GM12874 (cell line): ENCODE measurements at regions not wholly inside any gene's neighbourhood (a gene's known extent, or its start where the extent isn't known, plus 50 kb on each side); places are given as distances from the start of the nearest gene placed in this dataset.

Experiments
- CTCF ChIP-seq: IDR thresholded peaks from 2 replicates; pipeline ENCODE4 v1.5.1; 2011; ENCODE audit warnings: low read depth, mild to moderate bottlenecking, control low read depth, low read length, moderate library complexity; ENCODE audit not compliant: insufficient read depth

GRCh38 chr22:47768027-47768426, 1005.6 kb downstream of the TBC1D22A start:
- no peak for TF ChIP-seq CTCF

GRCh38 chr22:47767403-47767802, 1005.0 kb downstream of the TBC1D22A start:
- TF ChIP-seq CTCF: no peak

DNA sequence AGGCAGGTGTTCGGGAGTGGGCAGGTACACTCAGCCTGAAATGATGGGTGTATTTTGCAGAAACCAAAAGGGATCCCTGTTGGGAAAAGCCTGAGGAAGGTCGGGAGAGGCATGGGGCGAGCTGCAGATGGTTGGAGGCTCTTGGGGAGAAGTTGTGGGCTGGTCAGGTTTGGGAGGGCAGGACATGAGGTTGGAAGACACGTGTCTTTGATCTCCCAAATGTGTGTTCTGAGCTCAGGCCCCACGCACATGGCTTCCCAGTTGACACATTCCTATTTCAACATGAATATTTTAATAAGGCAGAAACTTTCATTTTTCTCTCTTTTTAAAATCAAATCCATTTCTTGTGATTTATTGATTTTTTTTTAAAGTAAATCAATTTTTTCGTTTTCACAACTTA, 1003.3 kb downstream of the TBC1D22A start:
- no peak for TF ChIP-seq CTCF

DNA sequence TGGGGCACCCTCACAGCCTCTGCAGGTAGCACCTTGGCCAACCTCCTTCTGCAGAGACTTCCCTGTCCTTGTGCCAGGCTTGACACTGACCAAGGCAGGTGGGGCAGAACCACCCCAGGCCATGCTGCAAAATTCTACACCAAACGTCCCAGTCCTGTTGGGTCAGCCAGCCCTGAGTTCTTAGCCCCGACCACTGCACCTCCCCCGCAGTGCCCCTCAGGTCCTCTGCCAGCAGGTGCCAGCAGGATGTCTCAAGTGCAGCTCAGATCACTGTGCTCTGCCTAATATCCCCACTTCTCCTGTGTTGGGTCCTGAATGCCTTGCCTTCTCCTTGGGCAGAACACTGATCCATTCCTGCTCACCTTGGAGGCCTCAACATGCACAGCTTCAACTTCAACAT, 999.7 kb downstream of the TBC1D22A start:
- TF ChIP-seq CTCF: no peak

- no peak for TF ChIP-seq CTCF
Observed at GRCh38 chr22:47759909-47760308, 997.5 kb downstream of the TBC1D22A start.

DNA sequence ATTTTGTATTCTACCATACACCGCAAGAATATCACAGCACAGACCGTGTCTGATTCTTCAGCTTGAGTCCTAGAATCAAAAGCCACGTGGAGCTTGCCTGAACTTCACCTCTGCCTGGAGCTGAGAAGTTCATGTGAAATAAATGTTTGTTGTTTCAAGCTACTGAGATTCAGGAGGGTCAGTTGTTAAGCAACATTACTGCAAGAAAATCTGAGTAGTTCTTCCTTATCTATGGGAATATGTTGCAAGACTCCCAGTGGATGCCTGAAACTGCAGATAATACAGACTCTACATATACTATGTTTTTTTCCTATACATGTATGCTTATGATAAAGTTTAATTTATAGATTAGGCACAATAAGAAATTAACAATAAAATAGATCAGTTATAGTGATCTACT, 995.3 kb downstream of the TBC1D22A start:
- TF ChIP-seq CTCF: no peak

GRCh38 chr22:47750086-47750485, 987.6 kb downstream of the TBC1D22A start:
- no peak for TF ChIP-seq CTCF

DNA sequence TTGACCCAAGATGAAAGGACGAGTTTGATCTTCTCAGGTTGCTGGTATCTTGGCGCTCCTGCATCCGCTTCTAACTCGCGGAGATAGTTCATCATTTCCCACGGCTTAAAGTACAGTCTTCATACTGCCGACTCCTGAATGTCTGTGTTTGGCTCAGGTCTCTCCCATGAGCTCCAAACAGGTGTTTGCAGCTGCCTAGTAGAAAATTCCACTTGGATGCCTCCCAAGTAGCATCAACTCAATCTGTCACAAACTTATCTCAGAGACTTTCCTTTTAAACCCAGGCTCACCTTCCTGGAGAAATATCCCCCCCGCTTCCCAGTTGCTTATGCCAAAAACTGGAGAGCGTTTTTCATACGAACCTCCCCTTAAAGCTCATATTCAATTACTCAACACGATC, 986.5 kb downstream of the TBC1D22A start:
- no peak for TF ChIP-seq CTCF
